ENCODE measurements at regions not wholly inside any gene's neighbourhood (a gene's known extent, or its start where the extent isn't known, plus 50 kb on each side); places are given as distances from the start of the nearest gene placed in this dataset.

DNA sequence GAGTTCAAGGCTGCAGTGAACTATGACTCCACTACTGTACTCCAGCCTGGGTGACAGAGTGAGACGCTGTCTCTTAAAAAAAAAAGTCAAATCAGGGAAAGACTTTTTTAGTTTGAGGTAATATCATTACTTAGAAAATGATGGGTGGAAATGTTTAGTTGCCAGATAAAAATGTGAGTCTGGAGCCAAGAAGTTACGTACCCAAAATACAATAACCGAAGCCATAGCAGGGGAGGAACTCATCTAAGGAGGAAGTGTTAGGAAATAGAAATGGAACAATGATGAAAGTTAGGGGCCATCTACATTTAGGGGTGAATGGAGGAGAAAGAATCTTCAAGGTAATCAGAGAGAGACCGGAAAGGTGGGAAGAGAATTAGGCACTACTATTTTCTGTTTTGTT is 98.8 kb downstream of the DACT1 start:
- no peaks in the 10 kb centered on the region for H3K9me3 ChIP-seq
- H3K36me3 ChIP-seq, result no peaks in the 10 kb centered on the region
- DNase-seq (ENCODE audit: low spot score in 2 of 2), result no peak
- intact Hi-C loops (cut with DNase I), result no loop called here
- TF ChIP-seq, protein P1, sequence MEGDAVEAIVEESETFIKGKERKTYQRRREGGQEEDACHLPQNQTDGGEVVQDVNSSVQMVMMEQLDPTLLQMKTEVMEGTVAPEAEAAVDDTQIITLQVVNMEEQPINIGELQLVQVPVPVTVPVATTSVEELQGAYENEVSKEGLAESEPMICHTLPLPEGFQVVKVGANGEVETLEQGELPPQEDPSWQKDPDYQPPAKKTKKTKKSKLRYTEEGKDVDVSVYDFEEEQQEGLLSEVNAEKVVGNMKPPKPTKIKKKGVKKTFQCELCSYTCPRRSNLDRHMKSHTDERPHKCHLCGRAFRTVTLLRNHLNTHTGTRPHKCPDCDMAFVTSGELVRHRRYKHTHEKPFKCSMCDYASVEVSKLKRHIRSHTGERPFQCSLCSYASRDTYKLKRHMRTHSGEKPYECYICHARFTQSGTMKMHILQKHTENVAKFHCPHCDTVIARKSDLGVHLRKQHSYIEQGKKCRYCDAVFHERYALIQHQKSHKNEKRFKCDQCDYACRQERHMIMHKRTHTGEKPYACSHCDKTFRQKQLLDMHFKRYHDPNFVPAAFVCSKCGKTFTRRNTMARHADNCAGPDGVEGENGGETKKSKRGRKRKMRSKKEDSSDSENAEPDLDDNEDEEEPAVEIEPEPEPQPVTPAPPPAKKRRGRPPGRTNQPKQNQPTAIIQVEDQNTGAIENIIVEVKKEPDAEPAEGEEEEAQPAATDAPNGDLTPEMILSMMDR (IDR thresholded peaks at IDR 0.05), result no peak
- H3K27ac ChIP-seq, result no peak overlapping the region
- no peak overlapping the region for H3K4me3 ChIP-seq
- no peaks in the 10 kb centered on the region for H3K27me3 ChIP-seq
- H3K4me1 ChIP-seq, result peaks cover 0 to 11% of the 10 kb centered on the region in 2 donors

DNA sequence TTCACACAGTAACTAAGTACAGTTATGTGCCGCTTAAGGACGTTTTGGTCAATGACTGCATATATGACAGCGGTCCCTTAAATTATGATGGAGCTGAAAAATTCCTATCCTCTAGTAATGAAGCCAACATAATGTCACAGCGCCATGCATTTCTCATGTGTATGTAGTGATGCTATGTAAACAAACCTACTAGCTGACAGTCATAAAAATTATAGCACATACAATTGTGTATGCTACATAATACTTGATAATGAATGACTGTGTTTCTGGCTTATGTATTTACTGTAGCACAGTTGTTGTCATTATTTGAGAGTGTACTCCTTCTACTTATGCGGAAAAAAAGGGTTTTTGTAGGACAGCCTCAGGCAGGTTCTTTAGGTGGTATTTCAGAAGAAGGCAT is 99.7 kb downstream of the DACT1 start:
- Histone ChIP-seq H3K4me3 (no peak overlapping the region), H3K27ac (no peak overlapping the region), H3K4me1 (peaks cover 0 to 6% of the 10 kb centered on the region in 2 donors), H3K27me3 (no peaks in the 10 kb centered on the region), H3K36me3 (no peaks in the 10 kb centered on the region), H3K9me3 (no peaks in the 10 kb centered on the region)
- TF ChIP-seq, protein P1 (IDR thresholded peaks at IDR 0.05), result no peak
- intact Hi-C loops (cut with DNase I), result no loop called here
- no peak for DNase-seq (ENCODE audit: low spot score in 2 of 2)

DNA sequence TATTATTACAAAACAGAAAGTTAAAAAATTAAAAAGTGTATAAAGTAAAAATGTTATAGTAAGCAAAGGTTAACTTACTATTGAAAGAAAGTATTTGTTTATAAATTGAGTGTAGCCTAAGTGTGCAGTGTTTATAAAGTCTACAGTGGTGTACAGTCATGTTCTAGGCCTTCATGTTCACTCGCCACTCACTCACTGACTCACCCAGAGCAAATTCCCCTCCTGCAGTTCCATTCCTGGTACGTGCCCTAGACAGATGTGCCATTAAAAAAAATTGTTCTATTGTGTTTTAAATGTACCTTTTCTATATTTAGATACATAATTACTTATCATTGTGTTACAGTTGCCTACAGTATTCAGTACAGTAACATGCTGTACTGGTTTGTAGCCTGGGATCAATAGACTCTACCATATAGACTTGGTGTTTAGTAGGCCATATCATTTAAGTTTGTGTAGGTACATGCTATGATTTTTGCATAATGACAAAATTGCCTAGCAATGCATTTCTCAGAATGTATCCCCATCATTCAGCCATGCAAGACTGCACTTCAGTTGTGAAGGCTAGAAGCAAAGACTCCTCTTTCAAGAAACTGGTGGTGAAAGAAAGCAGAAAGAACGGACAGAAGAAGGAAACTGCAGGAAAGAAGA is 100.6 kb downstream of the DACT1 start:
- H3K27me3 ChIP-seq, result no peaks in the 10 kb centered on the region
- H3K27ac ChIP-seq, result no peak overlapping the region
- H3K4me1 ChIP-seq, result peaks cover 0 to 6% of the 10 kb centered on the region in 2 donors
- no peak overlapping the region for H3K4me3 ChIP-seq
- DNase-seq (ENCODE audit: low spot score in 2 of 2), result no peak
- H3K36me3 ChIP-seq, result no peaks in the 10 kb centered on the region
- intact Hi-C loops (cut with DNase I), result no loop called here
- no peaks in the 10 kb centered on the region for H3K9me3 ChIP-seq
- TF ChIP-seq, protein P1 (IDR thresholded peaks at IDR 0.05), result no peak

DNA sequence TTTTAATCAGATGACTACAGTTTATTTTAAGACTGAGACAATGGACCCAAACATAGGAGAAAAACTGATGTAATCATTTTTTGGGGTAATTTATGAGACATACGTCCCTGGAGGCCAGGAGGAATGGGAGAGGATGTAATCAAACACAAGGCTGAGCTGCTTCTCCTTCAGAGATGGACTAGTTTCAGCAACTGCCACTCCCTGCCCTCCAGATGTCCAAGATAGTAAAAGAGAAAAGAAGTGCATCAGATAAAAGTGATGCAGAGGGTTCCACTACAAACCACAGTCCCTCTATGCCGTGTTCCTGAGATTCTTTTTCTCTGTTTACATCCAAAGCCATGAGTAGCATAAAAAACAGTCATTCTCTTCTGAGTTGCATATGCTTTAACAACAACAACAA is 101.1 kb downstream of the DACT1 start:
- Histone ChIP-seq H3K4me3 (no peak overlapping the region), H3K27ac (no peak overlapping the region), H3K4me1 (peaks cover 0 to 6% of the 10 kb centered on the region in 2 donors), H3K9me3 (no peaks in the 10 kb centered on the region), H3K36me3 (no peaks in the 10 kb centered on the region), H3K27me3 (no peaks in the 10 kb centered on the region)
- intact Hi-C loops (cut with DNase I), result no loop called here
- no peak for DNase-seq (ENCODE audit: low spot score in 2 of 2)
- TF ChIP-seq, protein P1 (IDR thresholded peaks at IDR 0.05), result no peak

DNA sequence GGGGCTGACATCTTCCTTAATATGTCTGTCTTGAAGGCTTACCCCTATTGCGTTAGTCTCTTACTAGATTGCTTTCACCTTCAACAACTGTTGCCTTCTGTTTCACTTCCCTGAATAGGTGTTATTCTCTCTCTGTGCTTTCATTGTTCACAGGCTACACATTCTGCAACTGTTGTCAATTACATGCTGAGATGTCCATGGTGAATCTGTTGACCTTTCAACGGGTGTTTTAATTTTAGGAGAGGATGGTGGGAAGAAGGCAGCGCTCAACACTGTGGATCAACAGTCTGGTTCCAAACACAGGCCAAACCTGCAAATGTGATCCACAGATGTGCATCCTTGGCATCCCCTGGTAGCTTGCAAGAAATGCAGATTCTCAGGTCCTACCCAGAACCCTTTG is 101.9 kb downstream of the DACT1 start:
- H3K9me3 ChIP-seq, result no peaks in the 10 kb centered on the region
- no peaks in the 10 kb centered on the region for H3K27me3 ChIP-seq
- no peaks in the 10 kb centered on the region for H3K36me3 ChIP-seq
- TF ChIP-seq, protein P1 (IDR thresholded peaks at IDR 0.05), result no peak
- peak overlapping the region; percentile 58 to 63 for H3K27ac ChIP-seq
- H3K4me3 ChIP-seq, result no peak overlapping the region
- intact Hi-C loops (cut with DNase I), result no loop called here
- H3K4me1 ChIP-seq, result peaks cover 0 to 6% of the 10 kb centered on the region in 2 donors
- DNase-seq (ENCODE audit: low spot score in 2 of 2), result no peak
